OCI-LY3 (cell line): ENCODE measurements at regions not wholly inside any gene's neighbourhood (a gene's known extent, or its start where the extent isn't known, plus 50 kb on each side); places are given as distances from the start of the nearest gene placed in this dataset.

ENCODE experiments used
- H2AFZ ChIP-seq: fragments of 200-600, 300-600 bp; shearing (Covaris generic); 2 replicates; pipeline ENCODE4 v1.6.0; 2014; ENCODE audit warnings: antibody characterized with exemption, low read depth, low read length
- H3K27ac ChIP-seq: fragments of 200-600, 300-600 bp; sonication (generic); 2 replicates; pipeline ENCODE4 v1.5.1; 2014; ENCODE audit warnings: mild to moderate bottlenecking, low read length, moderate library complexity, mixed read lengths
- H3K27me3 ChIP-seq: fragments of 200-600, 300-600 bp; sonication (generic); 2 replicates; pipeline ENCODE4 v1.6.1; 2014; ENCODE audit warnings: low read depth, low read length, mixed read lengths
- H3K36me3 ChIP-seq: fragments of 200-600, 300-600 bp; sonication (generic); replicated peaks from 2 replicates; pipeline ENCODE3; 2014; ENCODE audit warnings: low read depth, low read length, mixed read lengths
- H3K4me1 ChIP-seq: fragments of 300-600, 200-600 bp; sonication (generic); 2 replicates; pipeline ENCODE4 v1.6.1; 2014; ENCODE audit warnings: low read length, mixed read lengths
- H3K4me2 ChIP-seq: fragments of 200-600, 300-600 bp; sonication (generic); 2 replicates; pipeline ENCODE4 v1.6.1; 2014; ENCODE audit warnings: low read length, mixed read lengths
- H3K4me3 ChIP-seq: fragments of 300-600, 200-600 bp; sonication (generic); 2 replicates; pipeline ENCODE4 v1.5.1; 2014; ENCODE audit warnings: antibody characterized with exemption, mild to moderate bottlenecking, low read length, moderate library complexity
- H3K79me2 ChIP-seq: fragments of 300-600, 200-600 bp; shearing (Covaris generic); 2 replicates; pipeline ENCODE4 v1.6.1; 2014; ENCODE audit warnings: mild to moderate bottlenecking, low read length, mixed read lengths
- H3K9ac ChIP-seq: fragments of 300-600, 200-600 bp; shearing (Covaris generic); 2 replicates; pipeline ENCODE4 v1.6.0; 2014; ENCODE audit warnings: mild to moderate bottlenecking, low read length, moderate library complexity
- H3K9me3 ChIP-seq: fragments of 200-600, 300-600 bp; shearing (Covaris generic); 2 replicates; pipeline ENCODE4 v1.6.1; 2014; ENCODE audit warnings: low read length, mixed read lengths; ENCODE audit not compliant: insufficient read depth
- H4K20me1 ChIP-seq: fragments of 200-600, 300-600 bp; sonication (generic); 2 replicates; pipeline ENCODE4 v1.6.1; 2016; ENCODE audit warnings: low read length, mixed read lengths; ENCODE audit not compliant: insufficient read depth
- EZH2phosphoT487 ChIP-seq: fragments of 200-600 bp; shearing (Covaris generic); IDR thresholded peaks from 2 replicates; pipeline ENCODE4 v1.6.1; 2018; ENCODE audit warnings: antibody characterized with exemption, mixed run types, low read depth
- TF ChIP-seq, protein P1 (sequence below): fragments of 200-600, 300-600 bp; sonication (generic); IDR thresholded peaks from 2 replicates; pipeline ENCODE4 v1.5.1; 2014; ENCODE audit warnings: antibody characterized with exemption, low read length, low read depth

DNA sequence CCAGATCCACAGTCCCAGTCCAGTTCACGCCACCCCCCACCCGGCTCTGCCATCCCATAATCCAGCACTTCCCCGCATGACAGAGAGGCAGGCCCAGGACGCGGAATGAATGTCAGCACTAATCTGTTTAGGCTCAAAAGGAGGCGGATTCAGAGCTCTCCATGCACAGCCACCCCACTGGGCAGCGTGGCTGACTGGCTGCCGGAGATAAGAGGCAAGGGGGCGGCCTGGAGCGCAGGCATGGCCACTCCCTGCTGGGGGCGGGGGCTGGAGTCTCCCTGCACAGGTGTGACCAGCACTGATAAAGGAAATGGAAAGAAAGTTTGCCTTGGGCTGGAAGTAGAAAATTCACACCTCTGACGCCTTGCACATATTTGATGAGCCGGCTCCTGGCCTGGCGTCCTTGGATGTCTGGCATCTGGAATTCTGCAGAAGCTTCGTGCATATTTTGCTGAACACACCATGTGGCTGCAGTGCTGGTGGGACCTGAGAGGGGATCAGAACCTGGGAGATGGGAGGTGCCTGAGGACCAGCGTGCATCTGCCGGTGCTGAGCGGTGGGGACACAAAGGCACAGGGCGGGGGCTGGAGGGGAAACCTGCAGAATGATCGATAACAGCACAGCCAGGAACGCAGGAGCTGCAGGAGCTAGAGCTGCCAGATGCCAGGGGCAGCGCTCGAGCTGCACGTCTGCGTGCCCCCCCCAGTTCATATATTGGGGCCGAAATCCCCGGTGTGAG lies 344.4 kb downstream of the CTTN start:
- H3K36me3 ChIP-seq: no peaks in the 10 kb centered on the region
- H2AFZ ChIP-seq: no peak overlapping the region
- no peaks in the 10 kb centered on the region for H3K4me1 ChIP-seq
- TF ChIP-seq, protein P1, sequence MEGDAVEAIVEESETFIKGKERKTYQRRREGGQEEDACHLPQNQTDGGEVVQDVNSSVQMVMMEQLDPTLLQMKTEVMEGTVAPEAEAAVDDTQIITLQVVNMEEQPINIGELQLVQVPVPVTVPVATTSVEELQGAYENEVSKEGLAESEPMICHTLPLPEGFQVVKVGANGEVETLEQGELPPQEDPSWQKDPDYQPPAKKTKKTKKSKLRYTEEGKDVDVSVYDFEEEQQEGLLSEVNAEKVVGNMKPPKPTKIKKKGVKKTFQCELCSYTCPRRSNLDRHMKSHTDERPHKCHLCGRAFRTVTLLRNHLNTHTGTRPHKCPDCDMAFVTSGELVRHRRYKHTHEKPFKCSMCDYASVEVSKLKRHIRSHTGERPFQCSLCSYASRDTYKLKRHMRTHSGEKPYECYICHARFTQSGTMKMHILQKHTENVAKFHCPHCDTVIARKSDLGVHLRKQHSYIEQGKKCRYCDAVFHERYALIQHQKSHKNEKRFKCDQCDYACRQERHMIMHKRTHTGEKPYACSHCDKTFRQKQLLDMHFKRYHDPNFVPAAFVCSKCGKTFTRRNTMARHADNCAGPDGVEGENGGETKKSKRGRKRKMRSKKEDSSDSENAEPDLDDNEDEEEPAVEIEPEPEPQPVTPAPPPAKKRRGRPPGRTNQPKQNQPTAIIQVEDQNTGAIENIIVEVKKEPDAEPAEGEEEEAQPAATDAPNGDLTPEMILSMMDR: no peak
- TF ChIP-seq EZH2phosphoT487: no peak
- no peak overlapping the region for H3K4me3 ChIP-seq
- no peak overlapping the region for H3K27ac ChIP-seq
- H3K4me2 ChIP-seq: no peak overlapping the region
- H4K20me1 ChIP-seq: no peaks in the 10 kb centered on the region
- H3K9ac ChIP-seq: no peak overlapping the region
- H3K9me3 ChIP-seq: no peaks in the 10 kb centered on the region
- no peaks in the 10 kb centered on the region for H3K79me2 ChIP-seq
- H3K27me3 ChIP-seq: peaks cover 13% of the 10 kb centered on the region

DNA sequence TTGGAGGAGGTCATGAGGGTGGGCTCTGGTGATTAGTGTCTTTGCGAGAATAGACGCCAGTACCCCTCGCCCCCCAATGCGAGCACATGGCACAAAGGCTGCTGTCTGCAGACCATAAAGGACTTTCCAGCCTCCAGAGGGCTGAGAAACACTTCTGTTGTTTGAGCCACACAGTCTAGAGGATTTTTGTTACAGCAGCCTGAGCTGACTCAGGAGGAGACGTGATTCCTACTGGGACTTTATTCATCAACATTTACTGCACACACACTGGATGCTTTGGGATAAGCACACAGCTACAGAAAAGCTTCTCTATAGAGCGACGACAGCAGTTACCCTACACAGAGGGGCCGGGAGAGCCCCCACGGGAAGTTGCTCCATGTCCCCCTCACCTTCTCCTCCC lies 345.0 kb downstream of the CTTN start:
- Histone ChIP-seq H3K9me3 (no peaks in the 10 kb centered on the region), H3K4me2 (no peak overlapping the region), H3K79me2 (no peaks in the 10 kb centered on the region), H3K4me1 (no peaks in the 10 kb centered on the region), H3K27ac (no peak overlapping the region), H3K36me3 (no peaks in the 10 kb centered on the region), H2AFZ (no peak overlapping the region), H3K4me3 (no peak overlapping the region), H3K27me3 (peaks cover 15% of the 10 kb centered on the region), H3K9ac (no peak overlapping the region), H4K20me1 (no peaks in the 10 kb centered on the region)
- TF ChIP-seq EZH2phosphoT487: no peak
- TF ChIP-seq, protein P1: no peak

DNA sequence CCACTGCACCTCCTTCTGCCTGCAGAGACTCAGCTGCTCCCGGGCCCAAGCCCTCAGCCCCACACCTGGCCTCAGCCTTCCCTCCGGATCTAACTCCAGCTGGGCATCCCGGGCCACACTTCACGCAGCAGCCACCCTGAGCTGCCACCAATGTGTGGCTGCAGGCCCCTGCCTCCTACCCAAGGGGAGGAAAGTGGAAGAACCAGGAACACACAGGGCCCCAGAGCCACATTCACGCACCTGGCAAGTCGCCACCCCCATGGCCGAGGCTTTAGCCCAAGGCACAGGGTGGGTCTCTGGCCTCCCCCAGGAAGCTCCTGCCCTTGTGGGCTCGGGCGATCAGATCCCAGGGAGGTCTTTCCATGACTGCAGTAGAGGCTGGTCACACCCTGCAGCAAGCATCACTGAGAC lies 345.6 kb downstream of the CTTN start:
- no peaks in the 10 kb centered on the region for H3K9me3 ChIP-seq

DNA sequence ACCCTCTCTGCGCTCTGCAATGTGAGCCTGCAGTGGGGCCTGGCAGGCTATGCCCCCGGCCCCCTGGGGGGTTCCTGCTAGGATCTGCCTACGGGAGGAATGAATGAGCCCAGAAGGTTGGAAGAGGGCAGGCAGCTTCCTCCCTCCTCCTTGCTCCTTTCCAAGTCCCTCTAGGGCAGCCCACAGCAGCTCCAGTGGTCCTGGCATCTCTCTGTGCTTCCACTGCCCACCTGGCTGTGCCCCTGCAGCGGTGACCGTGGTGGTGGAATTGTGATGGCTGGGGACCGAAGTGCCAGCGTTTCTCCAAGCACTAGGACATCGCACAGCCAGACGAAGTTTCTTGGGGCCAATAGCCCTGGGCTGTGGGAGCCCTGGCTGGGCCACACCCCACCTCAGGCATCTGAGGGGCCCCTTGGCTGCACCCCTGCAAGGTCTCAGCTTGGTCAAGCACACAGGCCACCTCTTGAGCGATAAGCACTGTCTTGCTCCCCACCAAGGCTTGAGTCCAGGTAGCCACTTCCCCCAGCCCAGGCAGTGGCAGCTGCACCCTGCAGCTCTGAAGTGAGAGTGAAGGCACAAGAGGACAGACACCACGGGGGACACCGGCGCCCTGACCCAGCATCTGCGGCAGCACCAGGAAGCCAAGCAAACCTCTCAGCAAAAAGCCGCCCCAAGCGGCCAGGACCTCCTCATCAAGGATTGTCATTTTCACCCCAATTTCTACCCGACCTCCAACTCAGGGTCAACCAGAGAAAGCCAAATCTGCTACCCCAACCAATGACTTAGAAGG lies 346.3 kb downstream of the CTTN start:
- H2AFZ ChIP-seq: no peak overlapping the region
- H3K79me2 ChIP-seq: no peaks in the 10 kb centered on the region
- no peak overlapping the region for H3K9ac ChIP-seq
- no peak overlapping the region for H3K4me3 ChIP-seq
- no peaks in the 10 kb centered on the region for H4K20me1 ChIP-seq
- H3K4me2 ChIP-seq: no peak overlapping the region
- H3K27me3 ChIP-seq: peaks cover 22% of the 10 kb centered on the region
- no peaks in the 10 kb centered on the region for H3K36me3 ChIP-seq
- H3K27ac ChIP-seq: no peak overlapping the region
- H3K4me1 ChIP-seq: no peaks in the 10 kb centered on the region
- no peak for TF ChIP-seq EZH2phosphoT487
- TF ChIP-seq, protein P1: no peak
- no peaks in the 10 kb centered on the region for H3K9me3 ChIP-seq

More for the DNA sequence above, 345.6 kb downstream of the CTTN start:
- peaks cover 21% of the 10 kb centered on the region for H3K27me3 ChIP-seq
- no peaks in the 10 kb centered on the region for H4K20me1 ChIP-seq
- H3K4me3 ChIP-seq: no peak overlapping the region
- TF ChIP-seq EZH2phosphoT487: no peak
- TF ChIP-seq, protein P1: no peak
- H3K27ac ChIP-seq: no peak overlapping the region
- no peaks in the 10 kb centered on the region for H3K4me1 ChIP-seq
- no peaks in the 10 kb centered on the region for H3K79me2 ChIP-seq
- no peak overlapping the region for H3K4me2 ChIP-seq
- H3K9ac ChIP-seq: no peak overlapping the region
- H3K36me3 ChIP-seq: no peaks in the 10 kb centered on the region
- no peak overlapping the region for H2AFZ ChIP-seq
